ENCODE measurements at regions not wholly inside any gene's neighbourhood (a gene's known extent, or its start where the extent isn't known, plus 50 kb on each side); places are given as distances from the start of the nearest gene placed in this dataset.

- TF ChIP-seq CTCF (IDR thresholded peaks at IDR 0.05) (no peak), ZFX (IDR thresholded peaks at IDR 0.05; ENCODE audit: borderline replicate concordance) (no peak)
These were observed 185.7 kb downstream of the IRX5 start for GRCh38 chr16:55116165-55116920.

Data from 22Rv1 (cell line).